Loucy (cell line): ENCODE measurements at regions not wholly inside any gene's neighbourhood (a gene's known extent, or its start where the extent isn't known, plus 50 kb on each side); places are given as distances from the start of the nearest gene placed in this dataset.

ENCODE experiments used
- H2AFZ ChIP-seq: fragments of 200-600 bp; sonication (generic); 2 replicates; pipeline ENCODE4 v1.6.0; 2016; ENCODE audit warnings: antibody characterized with exemption, mild to moderate bottlenecking, low read length, moderate library complexity
- H3F3A ChIP-seq: fragments of 200-600 bp; 2 replicates; pipeline ENCODE4 v1.6.0; 2016; ENCODE audit warnings: antibody characterized with exemption, low read depth, mild to moderate bottlenecking
- H3K27me3 ChIP-seq: fragments of 200-600 bp; sonication (generic); 2 replicates; pipeline ENCODE4 v1.6.1; 2014; ENCODE audit warnings: low read length, mild to moderate bottlenecking; ENCODE audit not compliant: insufficient read depth, poor library complexity, severe bottlenecking
- H3K36me3 ChIP-seq: fragments of 200-600 bp; sonication (generic); 2 replicates; pipeline ENCODE4 v1.6.1; 2016; ENCODE audit warnings: low read length; ENCODE audit not compliant: insufficient read depth
- H3K4me1 ChIP-seq: fragments of 200-600 bp; sonication (generic); 2 replicates; pipeline ENCODE4 v1.5.1; 2014; ENCODE audit warnings: low read length, mild to moderate bottlenecking; ENCODE audit not compliant: insufficient read depth, poor library complexity, severe bottlenecking
- H3K4me2 ChIP-seq: fragments of 200-600 bp; sonication (generic); 2 replicates; pipeline ENCODE4 v1.6.0; 2014; ENCODE audit warnings: antibody characterized with exemption, low read length, low read depth, mild to moderate bottlenecking; ENCODE audit not compliant: poor library complexity, severe bottlenecking
- H3K4me3 ChIP-seq: fragments of 200-600 bp; sonication (generic); 2 replicates; pipeline ENCODE4 v1.5.1; 2014; ENCODE audit warnings: low read length, mild to moderate bottlenecking, mixed read lengths; ENCODE audit not compliant: poor library complexity, severe bottlenecking
- H3K79me2 ChIP-seq: fragments of 200-600 bp; sonication (generic); 2 replicates; pipeline ENCODE4 v1.6.1; 2014; ENCODE audit warnings: low read length; ENCODE audit not compliant: insufficient read depth
- H3K9ac ChIP-seq: fragments of 200-600 bp; sonication (generic); 2 replicates; pipeline ENCODE4 v1.6.0; 2014; ENCODE audit warnings: mild to moderate bottlenecking, low read depth, low read length, moderate library complexity; ENCODE audit not compliant: poor library complexity, severe bottlenecking
- H3K9me2 ChIP-seq: fragments of 200-600 bp; sonication (generic); replicated peaks from 2 replicates; pipeline ENCODE4 v1.6.1; 2016; ENCODE audit warnings: low read depth, low read length, mixed read lengths
- H3K9me3 ChIP-seq: fragments of 200-600 bp; sonication (generic); 2 replicates; pipeline ENCODE4 v1.6.1; 2014; ENCODE audit warnings: mild to moderate bottlenecking, antibody characterized with exemption, low read length, low read depth; ENCODE audit not compliant: insufficient read depth
- H4K20me1 ChIP-seq: fragments of 200-600 bp; sonication (generic); 2 replicates; pipeline ENCODE4 v1.6.0; 2014; ENCODE audit warnings: antibody characterized with exemption, low read length, mild to moderate bottlenecking; ENCODE audit not compliant: insufficient read depth, poor library complexity, severe bottlenecking
- EZH2phosphoT487 ChIP-seq: fragments of 200-600 bp; IDR thresholded peaks from 2 replicates; pipeline ENCODE4 v1.6.1; 2018; ENCODE audit warnings: antibody characterized with exemption, mild to moderate bottlenecking, moderate library complexity, borderline replicate concordance
- TF ChIP-seq, protein P1 (sequence below): fragments of 200-600 bp; sonication (generic); conservative IDR thresholded peaks from 2 replicates; pipeline ENCODE4 v1.5.1; 2014; ENCODE audit warnings: mild to moderate bottlenecking, antibody characterized with exemption, low read length

GRCh38 chr6:19024737-19025136, 637.6 kb downstream of the RNF144B start:
- H3K27me3 ChIP-seq, result no peaks in the 10 kb centered on the region
- no peak overlapping the region for H3K4me3 ChIP-seq
- H3K4me1 ChIP-seq, result no peaks in the 10 kb centered on the region
- no peaks in the 10 kb centered on the region for H3K36me3 ChIP-seq
- no peak overlapping the region for H2AFZ ChIP-seq
- H3K79me2 ChIP-seq, result no peaks in the 10 kb centered on the region
- no peaks in the 10 kb centered on the region for H3F3A ChIP-seq
- no peaks in the 10 kb centered on the region for H3K9me2 ChIP-seq
- H3K4me2 ChIP-seq, result no peak overlapping the region
- no peaks in the 10 kb centered on the region for H4K20me1 ChIP-seq
- no peak overlapping the region for H3K9ac ChIP-seq
- no peaks in the 10 kb centered on the region for H3K9me3 ChIP-seq
- TF ChIP-seq EZH2phosphoT487, result no peak
- TF ChIP-seq, protein P1, sequence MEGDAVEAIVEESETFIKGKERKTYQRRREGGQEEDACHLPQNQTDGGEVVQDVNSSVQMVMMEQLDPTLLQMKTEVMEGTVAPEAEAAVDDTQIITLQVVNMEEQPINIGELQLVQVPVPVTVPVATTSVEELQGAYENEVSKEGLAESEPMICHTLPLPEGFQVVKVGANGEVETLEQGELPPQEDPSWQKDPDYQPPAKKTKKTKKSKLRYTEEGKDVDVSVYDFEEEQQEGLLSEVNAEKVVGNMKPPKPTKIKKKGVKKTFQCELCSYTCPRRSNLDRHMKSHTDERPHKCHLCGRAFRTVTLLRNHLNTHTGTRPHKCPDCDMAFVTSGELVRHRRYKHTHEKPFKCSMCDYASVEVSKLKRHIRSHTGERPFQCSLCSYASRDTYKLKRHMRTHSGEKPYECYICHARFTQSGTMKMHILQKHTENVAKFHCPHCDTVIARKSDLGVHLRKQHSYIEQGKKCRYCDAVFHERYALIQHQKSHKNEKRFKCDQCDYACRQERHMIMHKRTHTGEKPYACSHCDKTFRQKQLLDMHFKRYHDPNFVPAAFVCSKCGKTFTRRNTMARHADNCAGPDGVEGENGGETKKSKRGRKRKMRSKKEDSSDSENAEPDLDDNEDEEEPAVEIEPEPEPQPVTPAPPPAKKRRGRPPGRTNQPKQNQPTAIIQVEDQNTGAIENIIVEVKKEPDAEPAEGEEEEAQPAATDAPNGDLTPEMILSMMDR, result peak; percentile 47

GRCh38 chr6:19028201-19028600, 641.1 kb downstream of the RNF144B start:
- H3K9me3 ChIP-seq, result no peaks in the 10 kb centered on the region
- no peaks in the 10 kb centered on the region for H3K4me1 ChIP-seq
- H3K4me2 ChIP-seq, result no peak overlapping the region
- no peaks in the 10 kb centered on the region for H3K9me2 ChIP-seq
- H3K79me2 ChIP-seq, result no peaks in the 10 kb centered on the region
- no peak overlapping the region for H3K9ac ChIP-seq
- H3K27me3 ChIP-seq, result no peaks in the 10 kb centered on the region
- H2AFZ ChIP-seq, result no peak overlapping the region
- no peaks in the 10 kb centered on the region for H3F3A ChIP-seq
- no peaks in the 10 kb centered on the region for H3K36me3 ChIP-seq
- TF ChIP-seq, protein P1, result no peak
- no peak for TF ChIP-seq EZH2phosphoT487
- H4K20me1 ChIP-seq, result no peaks in the 10 kb centered on the region
- H3K4me3 ChIP-seq, result no peak overlapping the region

DNA sequence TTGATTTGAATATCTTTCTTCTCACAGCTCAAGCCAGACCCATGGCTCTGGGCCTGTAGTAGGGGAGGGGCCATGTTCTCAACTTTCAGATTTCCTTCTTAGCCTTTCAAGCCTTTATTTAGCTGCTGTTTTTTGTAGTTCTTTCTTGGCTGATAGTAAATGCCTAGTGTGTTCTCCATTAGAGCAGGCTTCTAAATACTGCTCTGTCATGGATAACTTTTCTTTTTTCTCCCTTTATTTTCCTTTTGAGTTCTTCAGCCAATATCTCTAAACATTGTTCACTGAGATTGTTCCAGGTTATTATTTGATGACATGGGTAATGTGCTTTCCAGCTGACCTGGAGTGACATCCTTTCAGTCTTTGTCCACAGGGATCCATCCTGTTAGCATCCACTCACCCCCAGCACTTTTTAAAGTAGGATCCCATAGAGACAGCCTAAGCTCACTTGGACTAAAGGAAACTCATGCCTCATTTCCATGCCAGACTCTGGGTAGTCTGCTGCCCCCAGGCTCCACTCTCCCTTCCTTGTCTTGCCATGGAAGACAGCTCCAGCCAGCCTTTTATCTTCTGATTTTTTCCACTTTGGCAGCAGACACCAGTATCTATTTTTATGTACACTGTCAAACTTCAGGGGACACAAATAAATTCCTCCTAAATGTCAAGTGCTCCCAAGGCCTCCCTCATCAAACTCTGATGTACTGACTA, 645.6 kb downstream of the RNF144B start:
- H3K9ac ChIP-seq, result no peak overlapping the region
- no peaks in the 10 kb centered on the region for H3K36me3 ChIP-seq
- H3F3A ChIP-seq, result no peaks in the 10 kb centered on the region
- TF ChIP-seq EZH2phosphoT487, result no peak
- TF ChIP-seq, protein P1, result no peak
- no peaks in the 10 kb centered on the region for H3K27me3 ChIP-seq
- H4K20me1 ChIP-seq, result no peaks in the 10 kb centered on the region
- no peak overlapping the region for H3K4me2 ChIP-seq
- no peak overlapping the region for H3K4me3 ChIP-seq
- no peak overlapping the region for H2AFZ ChIP-seq
- H3K79me2 ChIP-seq, result no peaks in the 10 kb centered on the region
- H3K9me2 ChIP-seq, result no peaks in the 10 kb centered on the region
- no peaks in the 10 kb centered on the region for H3K9me3 ChIP-seq
- no peaks in the 10 kb centered on the region for H3K4me1 ChIP-seq
